NCI-H2029 (cell line): ENCODE measurements at regions not wholly inside any gene's neighbourhood (a gene's known extent, or its start where the extent isn't known, plus 50 kb on each side); places are given as distances from the start of the nearest gene placed in this dataset.

Experiments
- DNase-seq: peaks from one replicate; lab custom pipeline; 2025; lab: John Stamatoyannopoulos, UW

DNA sequence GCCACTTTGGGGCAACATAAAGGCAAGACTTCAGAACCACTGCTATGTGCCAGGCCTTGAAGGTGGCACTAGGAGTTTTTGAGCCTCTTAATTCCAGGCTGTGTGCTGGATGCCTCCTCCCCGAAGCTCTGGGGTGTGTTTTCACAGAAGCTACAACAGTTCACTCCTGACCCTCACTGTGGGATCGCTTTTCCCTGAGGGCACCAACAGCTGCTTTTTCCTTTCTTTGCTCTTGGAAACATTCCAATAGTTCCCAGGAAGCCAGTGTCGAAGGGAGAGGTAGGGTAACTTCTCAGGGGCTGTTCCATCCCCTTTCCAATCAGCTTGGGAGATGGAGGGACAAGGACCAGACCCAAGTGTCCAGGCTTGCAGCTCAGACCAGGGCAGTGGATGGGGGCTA, 153.4 kb downstream of the C1orf94 start:
- no peak for DNase-seq

DNA sequence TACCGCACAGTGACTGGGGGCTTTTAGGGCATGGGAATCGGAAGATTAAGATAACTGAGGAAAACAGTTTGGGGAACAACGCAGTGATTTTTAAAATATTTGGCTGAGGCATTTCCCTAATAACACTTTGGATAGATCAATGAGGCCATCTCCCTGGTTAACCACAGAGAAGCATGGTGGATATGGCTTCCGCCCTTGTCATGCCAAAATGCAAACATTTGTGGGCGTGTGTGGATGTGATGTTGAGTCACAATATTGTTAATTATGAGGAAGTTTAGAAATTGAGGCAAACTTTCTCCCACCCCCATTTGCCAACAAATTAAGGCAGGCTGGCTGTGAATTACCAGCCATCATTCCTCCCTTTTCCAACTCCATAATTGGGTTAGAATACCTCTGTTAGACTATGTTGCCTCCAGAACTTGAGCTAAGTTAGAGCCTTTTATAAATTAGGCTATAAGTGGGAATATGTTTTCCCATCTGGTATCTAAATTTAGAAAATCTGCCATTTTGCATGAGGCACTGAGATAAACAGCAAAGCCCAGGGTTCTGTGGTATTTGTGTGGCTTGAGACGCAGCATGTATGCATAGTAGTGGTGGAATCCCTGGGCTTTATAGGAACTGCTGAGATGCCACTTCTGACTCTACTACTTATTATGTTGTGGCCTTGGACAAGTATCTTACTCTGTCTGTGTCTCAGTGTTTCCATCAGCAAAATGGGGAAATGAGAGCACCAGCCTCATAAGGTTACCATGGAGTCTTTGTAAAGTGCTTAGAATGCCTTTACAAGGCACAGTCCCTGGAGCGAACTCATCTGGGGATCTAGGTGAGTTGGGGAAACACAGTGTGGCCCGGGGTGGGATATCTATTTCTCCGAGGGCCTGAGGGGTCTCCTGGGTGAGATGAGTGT, 154.6 kb downstream of the C1orf94 start:
- DNase-seq: no peak

DNA sequence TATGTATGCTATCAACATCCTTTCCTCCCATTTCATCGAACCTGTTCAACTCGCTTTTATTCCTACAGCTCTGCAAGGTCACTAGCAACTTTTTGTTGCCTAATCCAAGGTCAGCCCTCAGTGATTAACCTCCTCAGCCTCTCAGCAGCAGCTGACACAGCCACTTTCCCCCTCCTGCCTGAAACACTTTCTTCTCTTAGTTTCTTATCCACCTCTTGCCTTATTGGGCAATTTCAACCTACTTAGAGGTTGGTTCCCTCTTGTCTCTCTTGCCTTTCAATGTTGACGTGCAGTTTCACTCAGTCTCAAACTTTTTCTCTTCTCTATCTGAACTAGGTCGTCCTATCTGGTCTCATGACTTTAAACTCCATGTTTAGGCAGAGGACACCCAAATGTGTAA, 156.3 kb downstream of the C1orf94 start:
- no peak for DNase-seq

DNA sequence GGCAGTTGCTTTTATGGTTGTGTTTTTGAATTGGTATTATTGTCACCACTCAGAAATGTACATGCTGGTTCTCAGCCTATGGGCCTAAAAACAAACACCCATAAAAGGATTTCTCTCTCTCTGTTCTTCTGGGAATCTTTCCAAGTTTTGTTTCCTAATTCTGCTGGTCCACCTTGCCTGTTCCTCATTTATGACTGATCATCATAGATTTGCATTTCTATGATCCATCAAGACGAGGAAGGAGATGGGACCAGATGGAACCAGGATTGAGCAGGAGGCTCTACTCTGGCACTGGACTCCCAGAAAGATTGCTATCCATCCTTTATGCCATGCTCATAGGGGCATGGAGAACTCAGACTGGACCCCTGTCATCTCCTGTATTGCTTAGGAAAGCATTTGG, 162.2 kb downstream of the C1orf94 start:
- no peak for DNase-seq

DNA sequence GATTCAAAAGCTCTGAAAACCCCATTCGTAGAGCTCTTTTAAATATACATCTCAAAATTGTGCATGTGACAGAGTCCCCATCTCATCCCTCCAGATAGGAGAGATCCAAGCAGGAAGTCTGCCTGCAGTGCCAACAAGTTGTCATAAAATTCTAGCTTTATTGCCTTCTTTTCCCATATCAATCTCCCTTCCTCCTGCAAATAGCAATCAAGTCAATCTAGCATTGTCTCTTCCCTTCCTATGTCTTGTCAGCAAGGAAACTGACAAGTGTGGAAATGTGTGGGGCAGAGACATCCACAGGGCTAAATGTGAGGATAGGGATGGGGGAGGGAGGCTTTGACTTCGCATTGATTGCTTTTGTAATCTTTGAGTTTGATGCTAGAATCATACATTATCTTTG, 165.2 kb downstream of the C1orf94 start:
- no peak for DNase-seq

DNA sequence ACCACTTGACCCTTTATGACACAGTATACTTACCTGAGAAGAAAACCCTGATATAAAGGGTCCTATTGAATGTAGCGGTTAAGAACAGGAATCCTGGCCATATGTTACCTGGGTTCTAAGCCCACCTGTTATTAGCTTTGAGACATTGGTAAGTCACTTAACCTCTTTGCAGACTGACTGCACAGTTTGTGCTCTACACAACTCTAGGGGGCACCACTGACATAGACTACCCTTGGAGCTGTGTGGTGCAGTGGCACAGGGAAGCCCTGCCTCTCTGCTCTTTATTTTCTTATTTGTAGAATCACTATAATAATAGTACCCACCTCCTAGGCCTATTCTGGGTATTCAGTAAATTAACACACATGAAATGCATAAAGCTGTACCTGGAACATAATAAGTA, 165.6 kb downstream of the C1orf94 start:
- no peak for DNase-seq

DNA sequence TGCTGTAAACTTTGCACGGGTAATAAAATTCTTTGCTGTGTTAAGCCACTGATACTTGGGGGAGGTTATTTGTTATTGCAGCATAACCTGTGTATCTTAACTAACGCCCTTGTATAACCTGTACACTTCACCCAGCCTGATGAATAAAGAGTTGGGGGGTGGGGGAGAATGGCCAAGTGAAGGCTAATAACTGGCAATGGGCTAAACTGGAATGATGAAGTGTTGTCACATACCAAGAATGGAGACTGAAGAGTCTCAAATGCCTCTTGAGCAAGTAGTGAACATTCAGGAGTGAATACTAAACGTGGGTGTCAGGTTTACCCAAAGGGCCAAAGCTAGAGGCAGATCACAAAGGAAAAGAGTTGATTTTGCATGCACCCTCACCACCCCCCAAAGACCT, 169.4 kb downstream of the C1orf94 start:
- no peak for DNase-seq

DNA sequence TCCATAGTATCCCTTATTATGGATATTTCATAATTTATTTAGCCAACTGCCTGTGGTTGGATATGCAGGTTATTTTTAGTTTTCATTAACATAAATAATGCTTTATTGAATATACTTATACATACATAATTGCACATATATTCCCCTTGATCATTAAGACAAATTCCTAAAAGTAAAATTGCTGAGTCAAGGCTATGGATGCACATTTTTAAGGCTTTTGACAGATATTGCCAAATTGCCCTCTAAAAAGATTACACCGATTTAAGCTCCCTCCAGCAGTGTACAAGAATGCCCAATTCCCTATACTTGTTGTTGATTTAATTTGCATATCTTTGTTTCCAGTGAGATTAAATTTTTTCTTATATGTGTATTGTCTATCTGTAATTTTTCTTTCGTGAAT, 176.7 kb downstream of the C1orf94 start:
- no peak for DNase-seq

DNA sequence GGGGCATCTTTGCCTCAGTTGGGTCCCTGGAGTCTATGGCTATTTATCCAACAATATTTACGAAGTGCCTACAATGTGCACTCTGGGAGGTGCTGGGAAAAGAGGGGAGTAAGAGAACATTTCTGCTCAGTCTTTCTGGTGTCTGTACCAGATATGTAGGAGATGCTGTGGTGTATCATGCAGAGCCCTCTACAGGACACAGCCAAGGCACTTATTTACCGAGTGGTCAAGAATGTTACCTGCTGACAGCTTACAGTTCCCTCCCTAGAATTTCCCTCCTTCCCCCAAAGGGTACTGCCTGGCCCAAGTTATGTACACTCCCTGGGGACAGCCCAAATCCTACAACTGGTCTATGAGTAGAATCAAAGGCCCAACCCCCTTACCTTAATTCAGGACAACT, 177.7 kb downstream of the C1orf94 start:
- DNase-seq: no peak

- no peak for DNase-seq
Measured at GRCh38 chr1:34356853-34357252, 180.1 kb downstream of the C1orf94 start.

DNA sequence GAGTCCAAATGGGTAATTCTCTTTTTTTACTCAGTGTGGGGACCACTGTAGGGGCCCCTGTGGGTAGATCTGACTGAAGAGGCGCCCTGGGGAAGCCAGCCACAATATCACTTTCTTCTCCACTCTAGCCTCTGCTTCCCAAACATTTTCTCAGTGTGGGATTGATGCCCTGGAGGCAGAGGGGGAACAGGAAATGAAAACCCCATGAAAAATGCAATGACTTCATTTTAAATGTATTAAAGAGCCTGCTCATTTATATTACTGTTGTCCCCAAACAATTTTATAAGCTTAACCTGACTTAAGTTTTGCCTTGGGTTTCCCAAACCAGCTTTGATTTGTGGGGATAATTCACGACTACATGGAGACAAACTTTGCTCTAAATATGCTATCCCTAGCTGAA, 181.9 kb downstream of the C1orf94 start:
- DNase-seq: no peak

DNA sequence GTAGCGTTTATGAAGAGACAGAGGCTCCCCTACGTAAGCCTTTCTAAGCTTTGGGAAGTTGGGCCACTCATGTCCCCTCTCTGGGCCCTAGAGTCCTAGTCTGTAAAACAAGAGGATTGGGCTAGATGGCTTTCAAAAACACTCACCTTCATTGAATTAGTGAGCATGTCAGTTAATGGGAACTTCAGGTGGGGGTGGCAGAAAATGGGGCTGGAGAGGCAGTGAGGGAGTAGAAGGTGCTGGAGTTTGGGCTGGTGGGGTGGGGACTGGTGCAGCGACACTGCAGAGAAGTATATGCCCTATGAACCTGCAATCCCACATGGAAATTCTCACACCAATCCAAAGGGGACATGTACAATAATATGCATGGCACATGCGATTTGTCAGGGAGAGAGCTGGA, 182.7 kb downstream of the C1orf94 start:
- DNase-seq: no peak

- DNase-seq: no peak
Measured at GRCh38 chr1:34360574-34360973, 183.9 kb downstream of the C1orf94 start.

DNA sequence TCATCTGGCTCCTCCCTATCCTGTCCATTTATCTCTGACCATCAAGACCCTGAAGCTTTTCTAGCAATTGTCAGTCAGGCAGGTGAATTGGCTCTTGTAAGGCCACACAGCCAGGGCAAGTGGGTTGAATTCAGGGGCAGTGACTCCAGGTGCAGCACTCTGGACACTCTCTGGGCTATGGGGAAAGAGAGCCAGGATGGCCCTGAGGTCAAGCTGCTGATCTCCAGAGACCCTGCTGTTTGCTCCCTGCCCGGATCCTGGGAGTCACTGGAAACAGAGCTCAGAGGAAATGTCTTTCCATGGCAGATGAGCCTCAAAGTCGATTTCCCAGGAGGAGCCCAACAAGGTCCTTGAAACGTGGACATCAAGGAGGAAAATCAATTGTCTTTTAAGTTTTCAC, 184.4 kb downstream of the C1orf94 start:
- no peak for DNase-seq

DNA sequence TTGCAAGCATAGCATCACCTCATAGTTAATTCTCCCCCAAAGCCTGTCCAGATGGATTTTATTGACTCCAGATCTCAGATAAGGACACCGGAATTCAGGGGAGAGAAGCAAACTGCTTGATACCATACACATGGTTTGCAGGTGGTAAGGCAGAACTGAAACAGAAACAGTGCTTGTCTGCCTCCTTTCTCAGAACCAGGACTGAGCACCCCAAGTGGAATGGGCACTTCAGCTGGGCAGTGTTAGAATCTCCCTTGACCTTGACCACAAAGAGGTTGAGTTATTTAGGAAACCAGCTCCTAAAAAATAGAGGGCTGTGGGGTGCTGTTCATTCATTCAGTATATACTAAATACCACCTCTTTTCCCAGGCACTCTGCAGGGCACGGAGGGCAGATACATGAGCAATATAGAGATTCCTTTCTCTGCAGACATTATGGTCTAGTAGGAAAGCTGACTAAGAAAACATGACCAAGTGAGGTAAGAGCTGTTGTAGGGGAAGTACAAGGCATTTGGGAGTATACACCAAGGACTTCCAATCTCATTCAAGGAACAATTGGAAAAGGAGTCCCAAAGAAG, 185.2 kb downstream of the C1orf94 start:
- no peak for DNase-seq

GRCh38 chr1:34362949-34363348, 186.2 kb downstream of the C1orf94 start:
- peak; percentile 92 for DNase-seq

- DNase-seq: no peak
Measured at GRCh38 chr1:34363447-34363846, 186.7 kb downstream of the C1orf94 start.

- no peak for DNase-seq
Measured at GRCh38 chr1:34363915-34364314, 187.2 kb downstream of the C1orf94 start.

- DNase-seq: no peak
Measured at GRCh38 chr1:34364376-34364775, 187.7 kb downstream of the C1orf94 start.

DNA sequence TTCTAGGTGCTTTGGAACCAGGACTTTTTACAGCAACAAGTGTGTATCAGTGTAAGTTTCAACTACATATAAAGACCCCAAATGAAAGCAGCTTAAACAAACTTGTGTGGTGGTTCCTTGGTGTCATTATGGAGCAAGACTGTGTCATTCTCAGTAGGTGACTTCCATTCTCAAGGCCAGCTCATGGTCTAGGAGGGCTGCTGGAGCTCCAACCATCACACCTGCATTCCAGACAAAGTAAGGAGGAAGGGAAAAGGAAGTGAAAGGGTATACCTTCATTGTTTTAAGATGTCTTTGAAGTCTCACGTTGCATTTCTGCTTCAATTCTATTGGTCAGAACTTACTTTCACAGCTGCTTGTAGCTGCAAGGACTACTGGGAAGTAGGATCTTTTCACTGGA, 188.6 kb downstream of the C1orf94 start:
- DNase-seq: no peak

DNA sequence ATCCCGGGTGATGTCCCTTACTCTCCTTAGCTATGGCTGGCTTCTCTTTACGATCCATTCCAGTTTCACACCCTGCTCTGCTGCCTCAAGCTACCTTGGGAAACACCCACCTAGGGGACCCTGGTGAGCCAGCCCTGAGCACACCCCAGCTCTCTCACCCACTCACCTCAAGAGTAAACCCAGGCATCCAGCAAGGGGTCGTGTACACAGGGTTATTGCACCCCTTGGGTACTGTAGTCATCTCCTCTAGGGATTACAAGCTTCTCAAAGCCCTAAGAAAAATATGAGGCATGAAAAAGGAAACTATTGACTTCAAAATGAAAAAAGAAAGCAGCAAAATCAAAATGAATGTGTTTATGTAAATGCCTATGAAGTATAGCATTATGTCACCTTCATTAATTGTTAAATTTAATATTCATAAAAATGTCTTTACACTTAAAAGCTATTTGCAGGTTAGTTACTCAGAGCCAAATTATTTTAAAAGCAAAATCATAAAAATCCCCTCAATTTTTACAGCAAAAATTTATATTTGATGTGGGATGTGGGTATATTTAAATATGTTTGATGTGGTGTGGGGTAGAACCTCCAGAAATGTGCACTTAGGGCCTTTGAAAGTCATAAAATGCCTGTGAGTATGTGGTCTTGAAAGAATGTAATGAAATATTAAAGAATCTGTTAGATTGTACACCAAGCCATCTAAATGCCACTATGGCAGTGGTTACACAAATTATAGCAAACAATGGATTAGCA, 190.3 kb downstream of the C1orf94 start:
- DNase-seq: no peak

DNA sequence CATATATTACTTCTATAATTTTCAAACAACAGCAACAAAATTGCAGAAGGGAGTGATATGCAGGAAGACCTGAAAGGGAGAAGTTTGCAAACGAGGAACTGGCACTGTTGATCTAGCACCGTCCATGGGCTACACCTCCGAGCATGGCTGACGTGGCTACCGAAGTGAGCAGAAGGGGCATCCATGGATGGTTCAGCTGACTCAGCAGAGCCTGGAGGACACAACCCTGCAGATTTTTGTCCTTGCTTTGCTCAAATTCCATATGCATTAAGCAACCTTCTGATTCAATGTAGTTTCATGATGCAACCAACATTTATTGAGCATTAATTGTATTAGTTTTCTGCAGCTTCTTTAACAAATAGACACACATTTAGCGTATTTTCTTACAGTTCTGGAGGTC, 191.2 kb downstream of the C1orf94 start:
- no peak for DNase-seq
